Neural cell (in vitro differentiated cells): ENCODE measurements at regions not wholly inside any gene's neighbourhood (a gene's known extent, or its start where the extent isn't known, plus 50 kb on each side); places are given as distances from the start of the nearest gene placed in this dataset.

Source experiments
- H2AFZ ChIP-seq: fragments of 200-600, 300-800 bp; sonication (generic), shearing (Covaris generic); 2 replicates; pipeline ENCODE4 v1.6.0; 2014; ENCODE audit warnings: low read depth, mild to moderate bottlenecking, antibody characterized with exemption, low read length, moderate library complexity
- H3F3A ChIP-seq: fragments of 200-600 bp; shearing (Covaris generic); 2 replicates; pipeline ENCODE4 v1.6.1; 2016; ENCODE audit warnings: mild to moderate bottlenecking, moderate library complexity, mixed read lengths, antibody characterized with exemption, low read length; ENCODE audit not compliant: insufficient read depth, poor library complexity, severe bottlenecking
- H3K27ac ChIP-seq: fragments of 200-600, 300-800 bp; sonication (generic), shearing (Covaris generic); 2 replicates; pipeline ENCODE4 v1.5.1; 2014; ENCODE audit warnings: mild to moderate bottlenecking, low read length, moderate library complexity
- H3K27me3 ChIP-seq: fragments of 300-800, 200-600 bp; sonication (generic), shearing (Covaris generic); 2 replicates; pipeline ENCODE4 v1.6.0; 2014; ENCODE audit warnings: mild to moderate bottlenecking, low read depth, low read length, moderate library complexity; ENCODE audit not compliant: insufficient read depth
- H3K36me3 ChIP-seq: fragments of 300-800, 200-600 bp; sonication (generic), shearing (Covaris generic); 2 replicates; pipeline ENCODE4 v1.5.1; 2014; ENCODE audit warnings: mild to moderate bottlenecking, antibody characterized with exemption, low read length, moderate library complexity; ENCODE audit not compliant: insufficient read depth
- H3K4me2 ChIP-seq: fragments of 300-800, 200-600 bp; sonication (generic), shearing (Covaris generic); 2 replicates; pipeline ENCODE4 v1.6.0; 2014; ENCODE audit warnings: mild to moderate bottlenecking, low read length
- H3K4me3 ChIP-seq: fragments of 300-800, 200-600 bp; sonication (generic), shearing (Covaris generic); 2 replicates; pipeline ENCODE4 v1.5.1; 2014; ENCODE audit warnings: mild to moderate bottlenecking, low read length, moderate library complexity
- H3K79me2 ChIP-seq: fragments of 200-600 bp; shearing (Covaris generic); replicated peaks from 2 replicates; pipeline ENCODE4 v1.6.0; 2014; ENCODE audit warnings: mild to moderate bottlenecking, low read length, moderate library complexity; ENCODE audit not compliant: insufficient read depth
- H3K9ac ChIP-seq: fragments of 300-800, 200-600 bp; sonication (generic), shearing (Covaris generic); 2 replicates; pipeline ENCODE4 v1.6.1; 2016; ENCODE audit warnings: mild to moderate bottlenecking, low read length, mixed read lengths
- H3K9me2 ChIP-seq: fragments of 200-600 bp; shearing (Covaris generic); 2 replicates; pipeline ENCODE4 v1.6.1; 2016; ENCODE audit warnings: mild to moderate bottlenecking, low read length, mixed read lengths; ENCODE audit not compliant: insufficient read depth
- H3K9me3 ChIP-seq: fragments of 200-600, 300-800 bp; sonication (generic), shearing (Covaris generic); 2 replicates; pipeline ENCODE4 v1.6.1; 2016; ENCODE audit warnings: mild to moderate bottlenecking, mixed run types, low read length, moderate library complexity, mixed read lengths
- H4K20me1 ChIP-seq: fragments of 200-600 bp; shearing (Covaris generic); 2 replicates; pipeline ENCODE4 v1.6.1; 2016; ENCODE audit warnings: mild to moderate bottlenecking, mixed run types; ENCODE audit not compliant: insufficient read depth
- CTCF ChIP-seq: fragments of 450-650 bp; IDR thresholded peaks from 2 replicates; pipeline ENCODE4 v1.5.1; 2014; ENCODE audit warnings: antibody characterized with exemption, mild to moderate bottlenecking, moderate library complexity; ENCODE audit not compliant: poor library complexity, severe bottlenecking
- EP300 ChIP-seq: fragments of 450-650 bp; conservative IDR thresholded peaks from 2 replicates; pipeline ENCODE4 v1.6.1; 2014; ENCODE audit warnings: antibody characterized with exemption, mild to moderate bottlenecking, moderate library complexity; ENCODE audit not compliant: poor library complexity, severe bottlenecking
- EZH2 ChIP-seq: fragments of 200-600, 300-800 bp; shearing (Covaris generic), sonication (generic); IDR thresholded peaks from 2 replicates; pipeline ENCODE4 v1.6.1; 2014; ENCODE audit warnings: antibody characterized with exemption, low read length, borderline replicate concordance, mild to moderate bottlenecking; ENCODE audit not compliant: insufficient read depth, poor library complexity, severe bottlenecking
- MXI1 ChIP-seq: fragments of 450-650 bp; conservative IDR thresholded peaks from 2 replicates; pipeline ENCODE4 v1.6.1; 2014; ENCODE audit warnings: antibody characterized with exemption, mild to moderate bottlenecking; ENCODE audit not compliant: poor library complexity, severe bottlenecking
- POLR2AphosphoS5 ChIP-seq: IDR thresholded peaks from 2 replicates; pipeline ENCODE4 v1.6.1; 2012
- RAD21 ChIP-seq: fragments of 450-650 bp; conservative IDR thresholded peaks from 2 replicates; pipeline ENCODE4 v1.6.1; 2014; ENCODE audit warnings: antibody characterized with exemption, mild to moderate bottlenecking, moderate library complexity
- REST ChIP-seq: IDR thresholded peaks from 2 replicates; pipeline ENCODE4 v1.6.1; 2012; ENCODE audit warnings: borderline replicate concordance
- SMC3 ChIP-seq: fragments of 450-650 bp; conservative IDR thresholded peaks from 2 replicates; pipeline ENCODE4 v1.6.1; 2014; ENCODE audit warnings: antibody characterized with exemption, mild to moderate bottlenecking, moderate library complexity; ENCODE audit not compliant: poor library complexity
- TAF1 ChIP-seq: IDR thresholded peaks from 2 replicates; pipeline ENCODE4 v1.6.1; 2012; ENCODE audit warnings: low read depth

GRCh38 chr13:86368924-86369323, 569.7 kb upstream of the SLITRK6 start:
- H3K27ac ChIP-seq: no peak overlapping the region
- H3K79me2 ChIP-seq: no peaks in the 10 kb centered on the region
- H4K20me1 ChIP-seq: no peaks in the 10 kb centered on the region
- H3F3A ChIP-seq: no peaks in the 10 kb centered on the region
- H3K9me2 ChIP-seq: no peaks in the 10 kb centered on the region
- H3K27me3 ChIP-seq: no peaks in the 10 kb centered on the region
- no peaks in the 10 kb centered on the region for H3K36me3 ChIP-seq
- no peaks in the 10 kb centered on the region for H3K9me3 ChIP-seq
- no peak overlapping the region for H3K4me3 ChIP-seq
- H3K4me2 ChIP-seq: no peak overlapping the region
- H2AFZ ChIP-seq: no peak overlapping the region
- TF ChIP-seq TAF1 (no peak), POLR2AphosphoS5 (no peak)
- no peak overlapping the region for H3K9ac ChIP-seq

GRCh38 chr13:86377451-86377850, 578.2 kb upstream of the SLITRK6 start:
- Histone ChIP-seq H3K27me3 (no peaks in the 10 kb centered on the region), H3K36me3 (no peaks in the 10 kb centered on the region), H3K9me3 (no peaks in the 10 kb centered on the region), H4K20me1 (no peaks in the 10 kb centered on the region), H3K27ac (no peak overlapping the region), H3K9ac (no peak overlapping the region), H3K79me2 (no peaks in the 10 kb centered on the region), H3K4me2 (no peak overlapping the region), H3K4me3 (no peak overlapping the region), H2AFZ (no peak overlapping the region), H3K9me2 (no peaks in the 10 kb centered on the region), H3F3A (no peaks in the 10 kb centered on the region)
- TF ChIP-seq POLR2AphosphoS5: no peak
- no peak for TF ChIP-seq RAD21
- TF ChIP-seq EP300: no peak
- no peak for TF ChIP-seq MXI1
- TF ChIP-seq REST: no peak
- no peak for TF ChIP-seq EZH2
- TF ChIP-seq CTCF: no peak
- no peak for TF ChIP-seq SMC3
- TF ChIP-seq TAF1: no peak

- Histone ChIP-seq H3K36me3 (no peaks in the 10 kb centered on the region), H3K27me3 (no peaks in the 10 kb centered on the region), H3K79me2 (no peaks in the 10 kb centered on the region), H3K4me3 (no peak overlapping the region), H3K9me2 (no peaks in the 10 kb centered on the region), H4K20me1 (no peaks in the 10 kb centered on the region), H3K4me2 (no peak overlapping the region), H3K9ac (no peak overlapping the region), H2AFZ (no peak overlapping the region), H3K27ac (no peak overlapping the region), H3K9me3 (no peaks in the 10 kb centered on the region), H3F3A (no peaks in the 10 kb centered on the region)
- no peak for TF ChIP-seq POLR2AphosphoS5
- TF ChIP-seq MXI1: no peak
- TF ChIP-seq CTCF: no peak
- TF ChIP-seq SMC3: no peak
Observed at GRCh38 chr13:86378628-86379027, 579.4 kb upstream of the SLITRK6 start.
